ENCODE measurements at regions not wholly inside any gene's neighbourhood (a gene's known extent, or its start where the extent isn't known, plus 50 kb on each side); places are given as distances from the start of the nearest gene placed in this dataset.

DNA sequence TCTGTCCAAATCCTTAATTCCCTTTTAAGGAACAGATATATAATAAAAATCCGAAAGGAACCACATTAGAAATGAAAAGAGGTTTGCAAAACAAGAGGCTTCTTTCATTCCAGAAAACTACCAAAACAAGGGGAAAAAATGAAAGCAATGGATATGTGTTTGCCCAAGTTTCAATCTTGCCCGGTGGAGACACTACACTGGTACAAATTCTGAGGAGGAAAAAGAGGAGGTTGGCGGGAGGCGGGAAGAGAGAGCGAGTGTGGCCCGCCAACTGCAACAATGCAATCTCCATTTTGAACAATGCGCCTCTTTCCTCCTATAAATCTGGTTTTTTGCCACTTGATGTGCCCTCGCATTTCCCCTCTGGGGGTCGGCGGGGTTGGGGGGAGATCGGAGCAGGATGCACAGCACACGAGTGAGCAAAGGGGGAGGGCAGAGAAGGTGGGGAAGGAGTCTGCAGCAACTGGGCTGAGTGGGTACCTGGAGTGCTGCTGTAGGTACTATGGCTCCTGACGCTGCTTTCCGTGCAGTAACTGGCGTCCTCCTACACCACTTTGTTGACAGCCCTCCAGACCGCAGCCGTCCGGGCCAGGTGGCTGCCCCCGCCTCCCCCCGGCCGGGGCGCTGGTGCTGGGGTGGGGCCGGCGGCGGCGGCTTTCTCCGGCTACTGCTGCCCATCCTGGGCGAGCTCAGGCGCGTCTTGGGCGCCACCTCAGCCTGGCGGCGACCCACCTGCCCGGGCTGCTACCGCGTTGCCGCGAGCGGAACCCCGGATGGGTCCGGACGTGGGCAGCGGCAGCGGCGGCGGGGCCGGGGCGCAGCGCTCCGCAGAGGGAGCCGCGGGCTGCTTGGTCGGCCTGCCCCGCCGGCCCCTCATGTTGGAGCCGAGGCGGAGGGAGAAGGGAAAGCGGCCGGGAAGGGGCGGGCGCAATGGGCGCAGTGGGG, 93.8 kb upstream of the PLEKHM1 start (continued):
- TF ChIP-seq, protein P1, sequence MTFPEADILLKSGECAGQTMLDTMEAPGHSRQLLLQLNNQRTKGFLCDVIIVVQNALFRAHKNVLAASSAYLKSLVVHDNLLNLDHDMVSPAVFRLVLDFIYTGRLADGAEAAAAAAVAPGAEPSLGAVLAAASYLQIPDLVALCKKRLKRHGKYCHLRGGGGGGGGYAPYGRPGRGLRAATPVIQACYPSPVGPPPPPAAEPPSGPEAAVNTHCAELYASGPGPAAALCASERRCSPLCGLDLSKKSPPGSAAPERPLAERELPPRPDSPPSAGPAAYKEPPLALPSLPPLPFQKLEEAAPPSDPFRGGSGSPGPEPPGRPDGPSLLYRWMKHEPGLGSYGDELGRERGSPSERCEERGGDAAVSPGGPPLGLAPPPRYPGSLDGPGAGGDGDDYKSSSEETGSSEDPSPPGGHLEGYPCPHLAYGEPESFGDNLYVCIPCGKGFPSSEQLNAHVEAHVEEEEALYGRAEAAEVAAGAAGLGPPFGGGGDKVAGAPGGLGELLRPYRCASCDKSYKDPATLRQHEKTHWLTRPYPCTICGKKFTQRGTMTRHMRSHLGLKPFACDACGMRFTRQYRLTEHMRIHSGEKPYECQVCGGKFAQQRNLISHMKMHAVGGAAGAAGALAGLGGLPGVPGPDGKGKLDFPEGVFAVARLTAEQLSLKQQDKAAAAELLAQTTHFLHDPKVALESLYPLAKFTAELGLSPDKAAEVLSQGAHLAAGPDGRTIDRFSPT (tag by site-specific recombination; IDR thresholded peaks at IDR 0.05) = peak; percentile 89
- TF ChIP-seq KLF8 (tag by site-specific recombination; IDR thresholded peaks at IDR 0.05) = peak; percentile 97
- TF ChIP-seq ZNF585B (tag by site-specific recombination; IDR thresholded peaks at IDR 0.05) = 0 out of 2 replicates have a peak, but pooled peaks have one; percentile 13
- TF ChIP-seq ZFP37 (tag by site-specific recombination; IDR thresholded peaks at IDR 0.05) = peak; percentile 94
- no peak for TF ChIP-seq MEIS1 (CRISPR knock-in tag; IDR thresholded peaks at IDR 0.05; ENCODE audit: borderline replicate concordance)
- no peak for TF ChIP-seq BCL11B (tag by site-specific recombination; IDR thresholded peaks at IDR 0.05; ENCODE audit: low read depth)
- 0 out of 2 replicates have a peak, but pooled peaks have one; percentile 60 for TF ChIP-seq GLI4 (tag by site-specific recombination; IDR thresholded peaks at IDR 0.05)
- TF ChIP-seq YY2 (tag by site-specific recombination; IDR thresholded peaks at IDR 0.05) = peak; percentile 70
- no peak for TF ChIP-seq ZNF610 (tag by site-specific recombination; IDR thresholded peaks at IDR 0.05; ENCODE audit: borderline replicate concordance)
- no peak for TF ChIP-seq SCRT1 (tag by site-specific recombination; IDR thresholded peaks at IDR 0.05; ENCODE audit: borderline replicate concordance)
- TF ChIP-seq, protein P2, sequence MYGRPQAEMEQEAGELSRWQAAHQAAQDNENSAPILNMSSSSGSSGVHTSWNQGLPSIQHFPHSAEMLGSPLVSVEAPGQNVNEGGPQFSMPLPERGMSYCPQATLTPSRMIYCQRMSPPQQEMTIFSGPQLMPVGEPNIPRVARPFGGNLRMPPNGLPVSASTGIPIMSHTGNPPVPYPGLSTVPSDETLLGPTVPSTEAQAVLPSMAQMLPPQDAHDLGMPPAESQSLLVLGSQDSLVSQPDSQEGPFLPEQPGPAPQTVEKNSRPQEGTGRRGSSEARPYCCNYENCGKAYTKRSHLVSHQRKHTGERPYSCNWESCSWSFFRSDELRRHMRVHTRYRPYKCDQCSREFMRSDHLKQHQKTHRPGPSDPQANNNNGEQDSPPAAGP (tag by site-specific recombination; IDR thresholded peaks at IDR 0.05) = peak; percentile 80
- peak; percentile 51 for TF ChIP-seq PRDM1 (tag by site-specific recombination; IDR thresholded peaks at IDR 0.05)
- peak; percentile 83 for TF ChIP-seq OSR2 (tag by site-specific recombination; IDR thresholded peaks at IDR 0.05)
- peak; percentile 85 for TF ChIP-seq ZNF10 (tag by site-specific recombination; IDR thresholded peaks at IDR 0.05)
- TF ChIP-seq EGR2 (tag by site-specific recombination; IDR thresholded peaks at IDR 0.05; ENCODE audit: low read depth) = peak; percentile 79
- TF ChIP-seq SP7 (tag by site-specific recombination; IDR thresholded peaks at IDR 0.05) = peak; percentile 56
- TF ChIP-seq ZNF362 (tag by site-specific recombination; IDR thresholded peaks at IDR 0.05) = no peak
- TF ChIP-seq, protein P3, sequence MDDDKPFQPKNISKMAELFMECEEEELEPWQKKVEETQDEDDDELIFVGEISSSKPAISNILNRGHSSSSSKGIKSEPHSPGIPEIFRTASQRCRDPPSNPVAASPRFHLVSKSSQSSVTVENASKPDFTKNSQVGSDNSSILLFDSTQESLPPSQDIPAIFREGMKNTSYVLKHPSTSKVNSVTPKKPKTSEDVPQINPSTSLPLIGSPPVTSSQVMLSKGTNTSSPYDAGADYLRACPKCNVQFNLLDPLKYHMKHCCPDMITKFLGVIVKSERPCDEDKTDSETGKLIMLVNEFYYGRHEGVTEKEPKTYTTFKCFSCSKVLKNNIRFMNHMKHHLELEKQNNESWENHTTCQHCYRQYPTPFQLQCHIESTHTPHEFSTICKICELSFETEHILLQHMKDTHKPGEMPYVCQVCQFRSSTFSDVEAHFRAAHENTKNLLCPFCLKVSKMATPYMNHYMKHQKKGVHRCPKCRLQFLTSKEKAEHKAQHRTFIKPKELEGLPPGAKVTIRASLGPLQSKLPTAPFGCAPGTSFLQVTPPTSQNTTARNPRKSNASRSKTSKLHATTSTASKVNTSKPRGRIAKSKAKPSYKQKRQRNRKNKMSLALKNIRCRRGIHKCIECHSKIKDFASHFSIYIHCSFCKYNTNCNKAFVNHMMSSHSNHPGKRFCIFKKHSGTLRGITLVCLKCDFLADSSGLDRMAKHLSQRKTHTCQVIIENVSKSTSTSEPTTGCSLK (tag by site-specific recombination; IDR thresholded peaks at IDR 0.05) = no peak
- TF ChIP-seq ZNF645 (tag by site-specific recombination; IDR thresholded peaks at IDR 0.05) = no peak
- TF ChIP-seq REPIN1 (tag by site-specific recombination; IDR thresholded peaks at IDR 0.05; ENCODE audit: low read depth) = 0 out of 2 replicates have a peak, but pooled peaks have one; percentile 21
- peak; percentile 87 for TF ChIP-seq KLF16 (tag by site-specific recombination; IDR thresholded peaks at IDR 0.05)
- no peak for TF ChIP-seq ZXDB (tag by site-specific recombination; IDR thresholded peaks at IDR 0.05)
- peak; percentile 15 for TF ChIP-seq ZNF510 (tag by site-specific recombination; IDR thresholded peaks at IDR 0.05; ENCODE audit: insufficient replicate concordance)
- TF ChIP-seq ZNF324 (tag by site-specific recombination; IDR thresholded peaks at IDR 0.05) = peak; percentile 48; the same call in 1 of the 2 replicates
- TF ChIP-seq PATZ1 (tag by site-specific recombination; IDR thresholded peaks at IDR 0.05) = peak; percentile 93
- TF ChIP-seq ZNF335 (tag by site-specific recombination; conservative IDR thresholded peaks at IDR 0.05) = peak; percentile 64
- no peak for TF ChIP-seq ZNF211 (tag by site-specific recombination; IDR thresholded peaks at IDR 0.05; ENCODE audit: low read depth)

Data from HEK293 (cell line).